ENCODE measurements at regions not wholly inside any gene's neighbourhood (a gene's known extent, or its start where the extent isn't known, plus 50 kb on each side); places are given as distances from the start of the nearest gene placed in this dataset.

GRCh38 chr10:109430799-109431198 lies 492.5 kb downstream of the XPNPEP1 start:
- TF ChIP-seq RAD21 (IDR thresholded peaks at IDR 0.05; ENCODE audit: low read depth) (no peak), CREB1 (IDR thresholded peaks at IDR 0.05; ENCODE audit: low read depth) (no peak), TAF1 (IDR thresholded peaks at IDR 0.05; ENCODE audit: low read depth) (no peak), YY1 (IDR thresholded peaks at IDR 0.05; ENCODE audit: low read depth) (no peak), EGR1 (IDR thresholded peaks at IDR 0.05) (no peak), REST (IDR thresholded peaks at IDR 0.05; ENCODE audit: low read depth) (no peak), TEAD4 (IDR thresholded peaks at IDR 0.05) (no peak), USF1 (IDR thresholded peaks at IDR 0.05) (no peak), CEBPB (IDR thresholded peaks at IDR 0.05) (no peak), EP300 (IDR thresholded peaks at IDR 0.05; ENCODE audit: borderline replicate concordance) (no peak), MAX (IDR thresholded peaks at IDR 0.05) (no peak), NFIC (IDR thresholded peaks at IDR 0.05) (no peak), FOXM1 (IDR thresholded peaks at IDR 0.05; ENCODE audit: borderline replicate concordance, low read depth) (no peak), TCF12 (IDR thresholded peaks at IDR 0.05; ENCODE audit: low read depth) (no peak)

Measured in Ishikawa (cell line).